Breast epithelium (tissue), 4 donors: ENCODE measurements at regions not wholly inside any gene's neighbourhood (a gene's known extent, or its start where the extent isn't known, plus 50 kb on each side); places are given as distances from the start of the nearest gene placed in this dataset.

Experiments used
- DNase-seq, 2 donors: peaks; one replicate each; pipeline ENCODE4 v3.0.0-alpha.2; 2019; ENCODE audit warnings: low spot score in 2 of 2
- H3K27ac ChIP-seq, 2 donors: fragments of 200-600 bp; sonication (generic) in 1 of 2; one replicate each; pipeline ENCODE4 v1.5.1; 2016 to 2019; ENCODE audit warnings: mild to moderate bottlenecking in 1 of 2
- H3K27me3 ChIP-seq, 2 donors: fragments of 200-600 bp; sonication (generic) in 1 of 2; one replicate each; pipeline versions ENCODE4 v1.5.1 to v1.6.0; 2017 to 2019; ENCODE audit warnings: control low read depth in 1 of 2, mild to moderate bottlenecking in 1 of 2
- H3K36me3 ChIP-seq: fragments of 200-600 bp; one replicate; pipeline ENCODE4 v1.5.1; 2019
- H3K4me1 ChIP-seq, 2 donors: fragments of 200-600 bp; sonication (generic); one replicate each; pipeline ENCODE4 v1.5.1; 2016 to 2019; ENCODE audit warnings: control low read depth in 1 of 2
- H3K4me3 ChIP-seq, 3 donors: fragments of 200-600 bp; sonication (generic); 1 replicate in 2 of 3; 2 replicates in 1 of 3; pipeline ENCODE4 v1.5.1; 2016 to 2019; ENCODE audit warnings: mild to moderate bottlenecking in 3 of 3, moderate library complexity in 2 of 3
- H3K9me3 ChIP-seq, 2 donors: fragments of 200-600 bp; sonication (generic) in 1 of 2; one replicate each; pipeline ENCODE4 v1.5.1; 2016 to 2019; ENCODE audit warnings: control low read depth in 1 of 2
- CTCF ChIP-seq, 3 donors: fragments of 450-650 bp; IDR thresholded peaks; one replicate each; pipeline ENCODE4 v1.5.1; 2016 to 2017; ENCODE audit warnings: antibody characterized with exemption in 3 of 3, mild to moderate bottlenecking in 3 of 3, moderate library complexity in 3 of 3
- POLR2A ChIP-seq: fragments of 450-650 bp; IDR thresholded peaks from one replicate; pipeline ENCODE4 v1.6.1; 2016; ENCODE audit warnings: antibody characterized with exemption, mild to moderate bottlenecking, moderate library complexity
- POLR2AphosphoS5 ChIP-seq, 3 donors: sonication (generic); formaldehyde crosslinking; IDR thresholded peaks; one replicate each; pipeline ENCODE4 v1.6.1; 2017; ENCODE audit warnings: antibody characterized with exemption in 3 of 3
- intact Hi-C: fragments of 100-400 bp; cut with DNase I; formaldehyde crosslinking; loops from one replicate; pipeline ENCODE4 v1.15.1; 2023; ENCODE audit warnings: low total_unique reads

GRCh38 chr11:105273660-105274280, 134.2 kb upstream of the CARD18 start:
- TF ChIP-seq CTCF (IDR thresholded peaks at IDR 0.05) (no peak), POLR2A (no peak), POLR2AphosphoS5 (IDR thresholded peaks at IDR 0.05) (no peak)
- Histone ChIP-seq H3K27ac (no peak overlapping the region), H3K36me3 (no peaks in the 10 kb centered on the region), H3K4me1 (no peaks in the 10 kb centered on the region), H3K27me3 (no peaks in the 10 kb centered on the region), H3K9me3 (no peaks in the 10 kb centered on the region), H3K4me3 (no peak overlapping the region)
- DNase-seq, result no peak
- intact Hi-C loops, result no loop called here

- H3K36me3 ChIP-seq, result no peaks in the 10 kb centered on the region
- H3K9me3 ChIP-seq, result no peaks in the 10 kb centered on the region
- intact Hi-C loops, result no loop called here
- H3K27ac ChIP-seq, result no peak overlapping the region
- no peak overlapping the region for H3K4me3 ChIP-seq
- TF ChIP-seq POLR2A (no peak), POLR2AphosphoS5 (IDR thresholded peaks at IDR 0.05) (no peak), CTCF (IDR thresholded peaks at IDR 0.05) (no peak)
- H3K4me1 ChIP-seq, result no peaks in the 10 kb centered on the region
- no peaks in the 10 kb centered on the region for H3K27me3 ChIP-seq
- DNase-seq, result no peak
Observed at GRCh38 chr11:105269862-105270261, 130.3 kb upstream of the CARD18 start.

GRCh38 chr11:105268404-105269062, 129.0 kb upstream of the CARD18 start:
- Histone ChIP-seq H3K4me3 (no peak overlapping the region), H3K9me3 (no peaks in the 10 kb centered on the region), H3K27ac (no peak overlapping the region), H3K27me3 (no peaks in the 10 kb centered on the region), H3K4me1 (no peaks in the 10 kb centered on the region), H3K36me3 (no peaks in the 10 kb centered on the region)
- DNase-seq, result no peak
- intact Hi-C loops, result no loop called here
- TF ChIP-seq CTCF (IDR thresholded peaks at IDR 0.05) (no peak), POLR2AphosphoS5 (IDR thresholded peaks at IDR 0.05) (no peak), POLR2A (no peak)

GRCh38 chr11:105265845-105266244, 126.3 kb upstream of the CARD18 start:
- intact Hi-C loops, result no loop called here
- no peak overlapping the region for H3K4me3 ChIP-seq

More at GRCh38 chr11:105265845-105266244, 126.3 kb upstream of the CARD18 start:
- Histone ChIP-seq H3K9me3 (no peaks in the 10 kb centered on the region), H3K4me1 (no peaks in the 10 kb centered on the region), H3K27me3 (no peaks in the 10 kb centered on the region), H3K27ac (no peak overlapping the region), H3K36me3 (no peaks in the 10 kb centered on the region)
- TF ChIP-seq POLR2A (no peak), POLR2AphosphoS5 (IDR thresholded peaks at IDR 0.05) (no peak), CTCF (IDR thresholded peaks at IDR 0.05) (no peak)
- DNase-seq, result no peak
